Sigmoid colon (tissue), 6 donors: ENCODE measurements at regions not wholly inside any gene's neighbourhood (a gene's known extent, or its start where the extent isn't known, plus 50 kb on each side); places are given as distances from the start of the nearest gene placed in this dataset.

Experiments
- DNase-seq: peaks from one replicate; pipeline ENCODE4 v3.0.0-alpha.2; 2019
- H3K27ac ChIP-seq, 4 donors: fragments of 200-600 bp; sonication (generic); one replicate each; pipeline ENCODE4 v1.5.1; 2016 to 2019; ENCODE audit warnings: mild to moderate bottlenecking in 1 of 4
- H3K27me3 ChIP-seq, 3 donors: fragments of 200-600 bp; sonication (generic); one replicate each; pipeline ENCODE4 v1.5.1; 2019; ENCODE audit warnings: mild to moderate bottlenecking in 1 of 3
- H3K36me3 ChIP-seq, 4 donors: fragments of 200-600 bp; sonication (generic); one replicate each; pipeline ENCODE4 v1.5.1; 2016 to 2019
- H3K4me1 ChIP-seq, 4 donors: fragments of 200-600 bp; sonication (generic); one replicate each; pipeline ENCODE4 v1.5.1; 2017 to 2019
- H3K4me3 ChIP-seq, 4 donors: fragments of 200-600 bp; sonication (generic); one replicate each; pipeline ENCODE4 v1.5.1; 2017 to 2019; ENCODE audit warnings: mild to moderate bottlenecking in 2 of 4, moderate library complexity in 1 of 4
- H3K9me3 ChIP-seq, 4 donors: fragments of 200-600 bp in 3 of 4; sonication (generic) in 3 of 4; one replicate each; pipeline versions ENCODE4 v1.5.1 to v1.6.1; 2013 to 2019
- CTCF ChIP-seq, 4 experiments: fragments of 450-650 bp in 3 of 4; fragments of 200-600 bp in 1 of 4; IDR thresholded peaks; one replicate each; pipeline ENCODE4 v1.5.1; 2016 to 2019; ENCODE audit warnings: antibody characterized with exemption in 4 of 4, mild to moderate bottlenecking in 3 of 4, moderate library complexity in 2 of 4
- EP300 ChIP-seq, 4 donors: sonication (generic); formaldehyde crosslinking; IDR thresholded peaks; one replicate each; pipeline ENCODE4 v1.6.1; 2017; ENCODE audit warnings: antibody characterized with exemption in 4 of 4
- POLR2A ChIP-seq, 2 donors: fragments of 450-650 bp; IDR thresholded peaks; one replicate each; pipeline ENCODE4 v1.6.1; 2016; ENCODE audit warnings: antibody characterized with exemption in 2 of 2, mild to moderate bottlenecking in 2 of 2, moderate library complexity in 2 of 2
- POLR2AphosphoS5 ChIP-seq, 4 donors: sonication (generic); formaldehyde crosslinking; IDR thresholded peaks; one replicate each; pipeline ENCODE4 v1.6.1; 2017; ENCODE audit warnings: antibody characterized with exemption in 4 of 4
- WGBS, 2 donors: extraction: QIAGEN DNeasy Blood & Tissue Kit; methylation state at CpG; one replicate each; pipeline ENCODE4 v1.1.7; 2013; 5-methylcytosine and 5-hydroxymethylcytosine counted together
- intact Hi-C: fragments of 100-400 bp; cut with DNase I; formaldehyde crosslinking; loops from one replicate; pipeline ENCODE4 v1.15.1; 2023
- donor health status: healthy with polysubstance abuse.
- donor health status: healthy.

GRCh38 chr6:141403103-141403502, 729.6 kb upstream of the GJE1 start:
- 71 to 82% methylated on average over 3 of the region's 3 CpGs for WGBS, 2 donors
- H3K4me1 ChIP-seq, result no peaks in the 10 kb centered on the region
- no peak for DNase-seq
- no peaks in the 10 kb centered on the region for H3K36me3 ChIP-seq
- H3K9me3 ChIP-seq, result no peaks in the 10 kb centered on the region
- H3K4me3 ChIP-seq, result no peak overlapping the region
- intact Hi-C loops, result no loop called here
- no peaks in the 10 kb centered on the region for H3K27me3 ChIP-seq
- TF ChIP-seq POLR2AphosphoS5 (IDR thresholded peaks at IDR 0.05) (no peak), POLR2A (IDR thresholded peaks at IDR 0.05) (no peak), CTCF (IDR thresholded peaks at IDR 0.05) (no peak), EP300 (IDR thresholded peaks at IDR 0.05) (no peak)
- no peak overlapping the region for H3K27ac ChIP-seq

DNA sequence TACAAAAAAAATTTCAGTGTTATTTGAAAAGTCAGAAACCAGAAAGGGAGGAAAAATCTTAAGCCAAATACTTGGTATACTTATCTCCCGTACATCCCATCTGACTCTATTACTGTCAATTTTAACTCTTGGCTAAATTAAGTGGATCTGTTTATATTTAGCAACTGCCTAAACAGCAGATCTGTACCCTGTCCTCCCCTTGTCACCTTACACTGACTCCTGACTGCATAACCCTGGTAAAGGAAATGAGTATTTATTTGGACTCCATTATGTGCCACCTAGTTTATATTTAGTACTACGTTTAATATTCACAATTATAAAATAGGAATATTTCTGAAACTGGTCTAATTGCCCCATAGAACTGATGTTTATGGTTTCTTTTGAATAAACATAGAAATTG, 730.2 kb upstream of the GJE1 start:
- Histone ChIP-seq H3K36me3 (no peaks in the 10 kb centered on the region), H3K9me3 (no peaks in the 10 kb centered on the region), H3K4me3 (no peak overlapping the region), H3K27ac (no peak overlapping the region), H3K4me1 (no peaks in the 10 kb centered on the region), H3K27me3 (no peaks in the 10 kb centered on the region)
- TF ChIP-seq CTCF (IDR thresholded peaks at IDR 0.05) (no peak), POLR2AphosphoS5 (IDR thresholded peaks at IDR 0.05) (no peak), POLR2A (IDR thresholded peaks at IDR 0.05) (no peak), EP300 (IDR thresholded peaks at IDR 0.05) (no peak)
- intact Hi-C loops, result no loop called here
- no peak for DNase-seq
- 72 to 80% methylated on average over 2 of the region's 2 CpGs for WGBS, 2 donors

GRCh38 chr6:141401851-141402250, 730.9 kb upstream of the GJE1 start:
- Histone ChIP-seq H3K27ac (no peak overlapping the region), H3K36me3 (no peaks in the 10 kb centered on the region), H3K4me1 (no peaks in the 10 kb centered on the region), H3K9me3 (no peaks in the 10 kb centered on the region), H3K4me3 (no peak overlapping the region), H3K27me3 (no peaks in the 10 kb centered on the region)
- DNase-seq, result no peak
- 92% methylated on average over 3 of the region's 3 CpGs for WGBS, 2 donors
- intact Hi-C loops, result no loop called here
- no peak for TF ChIP-seq EP300 (IDR thresholded peaks at IDR 0.05)

GRCh38 chr6:141401168-141401567, 731.6 kb upstream of the GJE1 start:
- 52 to 69% methylated on average over 4 of the region's 4 CpGs for WGBS, 2 donors
- intact Hi-C loops, result no loop called here
- Histone ChIP-seq H3K27ac (no peak overlapping the region), H3K4me3 (no peak overlapping the region), H3K9me3 (no peaks in the 10 kb centered on the region), H3K27me3 (no peaks in the 10 kb centered on the region), H3K4me1 (no peaks in the 10 kb centered on the region), H3K36me3 (no peaks in the 10 kb centered on the region)
- DNase-seq, result no peak
- no peak for TF ChIP-seq CTCF (IDR thresholded peaks at IDR 0.05)
- TF ChIP-seq POLR2AphosphoS5 (IDR thresholded peaks at IDR 0.05), result no peak
- no peak for TF ChIP-seq EP300 (IDR thresholded peaks at IDR 0.05)
- TF ChIP-seq POLR2A (IDR thresholded peaks at IDR 0.05), result no peak

- no peak for DNase-seq
- WGBS, 2 donors, result 70 to 72% methylated on average over 3 of the region's 3 CpGs
- H3K4me1 ChIP-seq, result no peaks in the 10 kb centered on the region
- no peaks in the 10 kb centered on the region for H3K36me3 ChIP-seq
- intact Hi-C loops, result no loop called here
- no peaks in the 10 kb centered on the region for H3K9me3 ChIP-seq
- no peak overlapping the region for H3K4me3 ChIP-seq
- TF ChIP-seq POLR2AphosphoS5 (IDR thresholded peaks at IDR 0.05) (no peak), EP300 (IDR thresholded peaks at IDR 0.05) (no peak), CTCF (IDR thresholded peaks at IDR 0.05) (no peak), POLR2A (IDR thresholded peaks at IDR 0.05) (no peak)
- H3K27me3 ChIP-seq, result no peaks in the 10 kb centered on the region
- no peak overlapping the region for H3K27ac ChIP-seq
Observed at GRCh38 chr6:141398949-141399348, 733.8 kb upstream of the GJE1 start.
